ENCODE measurements at regions not wholly inside any gene's neighbourhood (a gene's known extent, or its start where the extent isn't known, plus 50 kb on each side); places are given as distances from the start of the nearest gene placed in this dataset.

DNA sequence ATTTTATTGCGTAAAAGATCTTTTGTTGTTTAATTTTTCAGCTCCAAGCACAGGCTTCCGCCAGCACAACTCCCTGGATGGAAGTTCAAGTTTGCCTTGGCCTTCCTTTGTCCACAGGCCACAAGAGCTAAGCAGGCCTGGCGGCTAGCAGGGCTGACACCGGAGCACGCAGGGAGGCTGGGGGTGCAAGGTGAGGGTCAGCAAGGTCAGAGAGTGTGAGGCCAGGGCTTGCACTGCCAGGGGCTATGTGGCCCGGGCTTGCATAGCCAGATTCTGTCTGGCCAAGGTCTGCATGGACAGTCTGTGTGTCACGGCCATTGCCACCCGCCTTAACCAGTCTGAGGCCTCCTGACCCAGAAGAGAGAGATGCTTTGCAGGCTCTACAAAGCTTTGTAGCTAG is 123.9 kb downstream of the BCOR start:
- H3K9ac ChIP-seq (ENCODE audit: insufficient read length, low read depth) = no peak overlapping the region
- DNase-seq (ENCODE audit: low read depth, low spot score) = no peak
- H3K4me1 ChIP-seq (ENCODE audit: insufficient read depth, insufficient read length) = peaks cover 9% of the 10 kb centered on the region
- no peak overlapping the region for H3K4me3 ChIP-seq (ENCODE audit: insufficient read length, low read depth)
- H3K9me3 ChIP-seq (ENCODE audit: insufficient read depth, low read length) = peaks cover 29% of the 10 kb centered on the region
- no peaks in the 10 kb centered on the region for H3K36me3 ChIP-seq (ENCODE audit: insufficient read depth, insufficient read length, low read length)
- H3K27me3 ChIP-seq (ENCODE audit: insufficient read depth, insufficient read length) = no peaks in the 10 kb centered on the region
- TF ChIP-seq YY1 (IDR thresholded peaks at IDR 0.05; ENCODE audit: insufficient read depth, insufficient read length) (no peak), ZNF274 (IDR thresholded peaks at IDR 0.05; ENCODE audit: low read depth, low read length) (no peak), SUZ12 (IDR thresholded peaks at IDR 0.05; ENCODE audit: extremely low read depth, insufficient read depth, insufficient read length) (no peak)

DNA sequence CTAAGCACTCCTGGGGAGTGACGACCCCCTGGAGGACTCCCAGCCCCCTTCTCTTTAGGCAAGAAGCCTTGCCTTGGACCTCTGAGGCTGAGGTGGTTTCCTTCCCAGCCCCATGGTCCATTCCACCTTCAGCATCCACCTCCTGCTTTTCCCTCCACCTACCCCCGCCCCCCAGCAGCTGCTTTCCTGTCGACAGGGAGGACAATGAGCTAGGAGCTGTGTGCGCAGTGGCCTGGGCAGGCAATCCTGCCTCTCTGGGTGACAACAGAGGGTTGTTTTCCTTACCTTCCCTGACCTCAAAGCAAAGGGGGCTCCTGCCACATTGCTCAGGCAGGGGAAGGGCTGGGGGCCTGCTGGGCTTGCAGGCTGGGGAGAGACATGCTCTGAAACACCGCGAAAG is 123.5 kb downstream of the BCOR start:
- H3K36me3 ChIP-seq (ENCODE audit: insufficient read depth, insufficient read length, low read length) = no peaks in the 10 kb centered on the region
- H3K27me3 ChIP-seq (ENCODE audit: insufficient read depth, insufficient read length) = no peaks in the 10 kb centered on the region
- H3K4me3 ChIP-seq (ENCODE audit: insufficient read length, low read depth) = no peak overlapping the region
- peaks cover 9% of the 10 kb centered on the region for H3K4me1 ChIP-seq (ENCODE audit: insufficient read depth, insufficient read length)
- TF ChIP-seq YY1 (IDR thresholded peaks at IDR 0.05; ENCODE audit: insufficient read depth, insufficient read length) = no peak
- TF ChIP-seq ZNF274 (IDR thresholded peaks at IDR 0.05; ENCODE audit: low read depth, low read length) = no peak
- no peak for TF ChIP-seq SUZ12 (IDR thresholded peaks at IDR 0.05; ENCODE audit: extremely low read depth, insufficient read depth, insufficient read length)
- DNase-seq (ENCODE audit: low read depth, low spot score) = no peak
- no peak overlapping the region for H3K9ac ChIP-seq (ENCODE audit: insufficient read length, low read depth)
- H3K9me3 ChIP-seq (ENCODE audit: insufficient read depth, low read length) = peaks cover 29% of the 10 kb centered on the region

DNA sequence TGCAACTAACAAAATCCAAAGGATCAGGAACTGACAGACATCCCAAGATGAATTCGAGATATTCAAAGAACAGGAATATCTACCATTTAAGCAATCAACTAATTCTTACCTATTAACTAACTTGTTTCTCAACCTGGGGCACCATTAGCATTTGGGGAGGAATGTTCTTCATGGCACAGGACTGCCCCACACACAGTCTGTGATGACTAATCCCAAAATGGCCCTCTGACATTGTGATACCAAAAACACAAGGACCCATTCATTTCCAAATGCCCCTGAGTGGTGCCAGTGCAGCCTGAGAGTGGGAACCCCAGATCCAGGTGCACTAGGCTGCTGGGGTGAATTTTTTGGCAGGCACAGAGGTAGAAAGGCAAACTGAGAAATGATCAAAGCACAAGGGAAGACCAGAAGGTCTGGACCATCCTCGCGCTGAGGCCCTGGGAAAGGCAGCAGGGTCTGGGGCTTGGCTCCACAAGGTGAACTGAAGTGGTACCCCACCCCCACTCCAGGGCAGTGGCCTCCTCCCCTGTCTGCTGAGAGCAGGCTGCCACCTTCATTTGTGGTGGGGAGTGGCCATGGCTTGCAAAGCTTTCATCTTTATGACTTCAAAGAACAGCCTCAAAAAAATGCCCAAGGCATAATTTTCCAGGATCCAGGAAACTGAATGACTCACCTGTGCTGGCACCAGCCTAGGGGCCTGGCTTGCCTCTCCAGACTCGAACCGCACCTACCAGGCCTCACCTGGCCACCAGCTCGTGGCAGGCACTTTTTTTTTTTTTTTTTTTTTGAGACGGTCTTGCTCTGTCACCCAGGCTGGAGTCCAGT is 122.4 kb downstream of the BCOR start:
- H3K9ac ChIP-seq (ENCODE audit: insufficient read length, low read depth) = peak overlapping the region; percentile 50
- no peak for DNase-seq (ENCODE audit: low read depth, low spot score)

DNA sequence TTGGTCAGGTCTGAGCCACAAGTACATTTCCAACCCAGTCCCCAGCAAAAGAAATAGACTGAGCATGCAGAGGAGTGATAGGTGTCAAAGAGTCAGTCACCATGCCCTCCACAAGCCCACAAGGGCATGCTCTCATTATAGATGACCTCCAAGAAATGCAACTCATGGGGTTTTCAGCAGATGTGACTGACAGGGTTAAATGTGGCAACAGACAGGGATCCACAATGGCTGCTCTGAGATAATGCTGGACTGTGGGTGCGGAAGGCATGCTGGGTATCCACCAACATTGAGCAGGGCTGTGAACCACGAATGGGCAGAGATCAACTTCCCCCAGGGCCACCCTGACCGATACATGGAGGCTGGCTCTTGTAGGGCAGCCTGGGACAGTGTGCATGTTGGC is 115.8 kb downstream of the BCOR start:
- Histone ChIP-seq H3K27me3 (ENCODE audit: insufficient read depth, insufficient read length) (no peaks in the 10 kb centered on the region), H3K9me3 (ENCODE audit: insufficient read depth, low read length) (no peaks in the 10 kb centered on the region), H3K4me1 (ENCODE audit: insufficient read depth, insufficient read length) (peaks cover 9% of the 10 kb centered on the region), H3K36me3 (ENCODE audit: insufficient read depth, insufficient read length, low read length) (no peaks in the 10 kb centered on the region), H3K4me3 (ENCODE audit: insufficient read length, low read depth) (no peak overlapping the region), H3K9ac (ENCODE audit: insufficient read length, low read depth) (no peak overlapping the region)
- no peak for TF ChIP-seq YY1 (IDR thresholded peaks at IDR 0.05; ENCODE audit: insufficient read depth, insufficient read length)
- DNase-seq (ENCODE audit: low read depth, low spot score) = no peak

More for the DNA sequence above, 122.4 kb downstream of the BCOR start:
- TF ChIP-seq YY1 (IDR thresholded peaks at IDR 0.05; ENCODE audit: insufficient read depth, insufficient read length) = no peak
- TF ChIP-seq ZNF274 (IDR thresholded peaks at IDR 0.05; ENCODE audit: low read depth, low read length) = no peak
- no peak for TF ChIP-seq SUZ12 (IDR thresholded peaks at IDR 0.05; ENCODE audit: extremely low read depth, insufficient read depth, insufficient read length)
- Histone ChIP-seq H3K27me3 (ENCODE audit: insufficient read depth, insufficient read length) (no peaks in the 10 kb centered on the region), H3K4me1 (ENCODE audit: insufficient read depth, insufficient read length) (peaks cover 7% of the 10 kb centered on the region), H3K4me3 (ENCODE audit: insufficient read length, low read depth) (no peak overlapping the region), H3K9me3 (ENCODE audit: insufficient read depth, low read length) (peaks cover 27% of the 10 kb centered on the region), H3K36me3 (ENCODE audit: insufficient read depth, insufficient read length, low read length) (no peaks in the 10 kb centered on the region)

DNA sequence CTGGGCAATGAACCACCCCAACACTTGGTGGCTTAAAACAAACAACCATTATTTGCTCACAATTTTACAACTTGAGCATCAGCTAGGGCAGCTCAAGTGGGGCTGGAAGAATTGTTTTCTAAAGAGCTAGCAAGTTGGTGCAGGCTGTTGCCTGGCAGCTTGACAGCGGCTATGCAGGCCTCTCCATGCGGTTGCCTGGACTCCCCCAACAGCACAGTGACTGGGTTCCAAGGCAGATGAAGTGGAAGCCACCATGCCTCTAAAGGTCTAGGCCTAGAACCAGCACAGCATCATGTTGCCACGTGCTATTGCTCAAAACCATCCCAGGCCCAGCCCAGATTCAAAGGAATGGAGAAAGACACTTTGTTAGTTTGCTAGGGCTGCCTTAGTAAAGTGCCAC is 114.8 kb downstream of the BCOR start:
- H3K4me1 ChIP-seq (ENCODE audit: insufficient read depth, insufficient read length) = peaks cover 9% of the 10 kb centered on the region
- TF ChIP-seq YY1 (IDR thresholded peaks at IDR 0.05; ENCODE audit: insufficient read depth, insufficient read length) (no peak), ZNF274 (IDR thresholded peaks at IDR 0.05; ENCODE audit: low read depth, low read length) (no peak), SUZ12 (IDR thresholded peaks at IDR 0.05; ENCODE audit: extremely low read depth, insufficient read depth, insufficient read length) (no peak)
- DNase-seq (ENCODE audit: low read depth, low spot score) = no peak

DNA sequence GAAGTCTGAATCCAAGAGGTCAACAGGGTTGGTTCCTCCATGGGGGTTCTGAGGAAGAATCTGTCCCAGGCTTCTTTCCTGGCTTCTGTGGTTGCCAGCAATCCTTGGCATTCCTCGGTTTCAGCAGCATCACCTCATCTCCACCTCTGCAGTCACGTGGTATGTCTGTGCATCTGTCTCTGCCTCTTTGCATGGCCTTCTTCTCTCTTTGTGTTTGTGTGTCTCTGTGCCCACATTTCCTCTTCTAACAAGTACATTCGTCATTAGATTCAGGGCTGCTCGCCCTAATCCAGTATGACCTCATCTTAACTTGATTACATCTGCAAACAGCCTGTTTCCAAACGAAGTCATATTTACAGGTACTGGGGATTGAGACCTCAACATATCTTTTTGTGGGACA is 114.0 kb downstream of the BCOR start:
- no peaks in the 10 kb centered on the region for H3K36me3 ChIP-seq (ENCODE audit: insufficient read depth, insufficient read length, low read length)
- no peak overlapping the region for H3K4me3 ChIP-seq (ENCODE audit: insufficient read length, low read depth)
- H3K9ac ChIP-seq (ENCODE audit: insufficient read length, low read depth) = no peak overlapping the region
- no peak for DNase-seq (ENCODE audit: low read depth, low spot score)
- H3K27me3 ChIP-seq (ENCODE audit: insufficient read depth, insufficient read length) = no peaks in the 10 kb centered on the region
- H3K9me3 ChIP-seq (ENCODE audit: insufficient read depth, low read length) = no peaks in the 10 kb centered on the region
- TF ChIP-seq ZNF274 (IDR thresholded peaks at IDR 0.05; ENCODE audit: low read depth, low read length) (no peak), YY1 (IDR thresholded peaks at IDR 0.05; ENCODE audit: insufficient read depth, insufficient read length) (no peak)
- H3K4me1 ChIP-seq (ENCODE audit: insufficient read depth, insufficient read length) = peaks cover 9% of the 10 kb centered on the region

More for the DNA sequence above, 114.8 kb downstream of the BCOR start:
- Histone ChIP-seq H3K36me3 (ENCODE audit: insufficient read depth, insufficient read length, low read length) (no peaks in the 10 kb centered on the region), H3K27me3 (ENCODE audit: insufficient read depth, insufficient read length) (no peaks in the 10 kb centered on the region), H3K9me3 (ENCODE audit: insufficient read depth, low read length) (no peaks in the 10 kb centered on the region), H3K9ac (ENCODE audit: insufficient read length, low read depth) (no peak overlapping the region), H3K4me3 (ENCODE audit: insufficient read length, low read depth) (no peak overlapping the region)

DNA sequence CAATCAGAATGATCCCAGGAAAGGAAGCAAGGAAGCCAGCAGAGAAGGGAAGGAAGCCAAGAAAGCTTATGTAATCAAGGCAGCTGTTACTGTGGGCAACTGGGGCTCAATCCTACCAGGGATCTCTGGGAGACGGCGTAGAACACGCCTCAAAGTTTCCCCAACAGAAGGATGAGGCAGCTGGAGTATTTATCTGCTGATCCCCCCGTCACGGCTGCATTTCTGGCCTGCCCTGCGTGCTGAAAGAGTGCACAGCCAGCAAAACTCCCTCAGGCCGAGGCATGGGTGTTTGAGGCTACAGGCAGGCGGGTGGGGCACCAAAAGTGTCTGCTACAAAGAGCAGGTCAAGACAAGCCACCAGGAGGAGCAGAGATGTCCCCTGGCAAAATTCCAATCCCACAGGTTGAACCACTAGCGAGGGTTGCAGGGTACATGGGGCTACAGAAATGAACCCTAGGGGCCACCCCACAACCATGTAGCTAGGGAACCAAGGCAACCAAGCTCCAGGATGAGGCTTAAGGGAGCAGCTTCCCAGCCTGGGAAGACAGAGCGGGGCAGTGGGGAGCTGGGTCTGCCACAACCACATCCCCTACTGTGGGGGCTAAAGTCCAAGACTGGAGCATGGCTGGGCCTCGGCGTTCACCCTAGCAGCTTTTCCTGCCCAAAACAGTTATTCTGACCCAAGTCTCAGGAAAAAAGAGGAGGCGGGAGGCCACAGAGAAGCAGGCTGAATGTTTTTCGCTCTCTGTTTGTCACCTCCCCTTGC is 113.4 kb downstream of the BCOR start:
- no peak for TF ChIP-seq YY1 (IDR thresholded peaks at IDR 0.05; ENCODE audit: insufficient read depth, insufficient read length)
- no peak for TF ChIP-seq ZNF274 (IDR thresholded peaks at IDR 0.05; ENCODE audit: low read depth, low read length)
- TF ChIP-seq SUZ12 (IDR thresholded peaks at IDR 0.05; ENCODE audit: extremely low read depth, insufficient read depth, insufficient read length) = no peak
- Histone ChIP-seq H3K9ac (ENCODE audit: insufficient read length, low read depth) (peak overlapping the region; percentile 63), H3K27me3 (ENCODE audit: insufficient read depth, insufficient read length) (no peaks in the 10 kb centered on the region), H3K9me3 (ENCODE audit: insufficient read depth, low read length) (no peaks in the 10 kb centered on the region), H3K4me3 (ENCODE audit: insufficient read length, low read depth) (no peak overlapping the region), H3K4me1 (ENCODE audit: insufficient read depth, insufficient read length) (peaks cover 9% of the 10 kb centered on the region), H3K36me3 (ENCODE audit: insufficient read depth, insufficient read length, low read length) (no peaks in the 10 kb centered on the region)
- DNase-seq (ENCODE audit: low read depth, low spot score) = no peak

Measured in NT2/D1 (cell line).